Fibroblast of villous mesenchyme (primary cell): ENCODE measurements at regions not wholly inside any gene's neighbourhood (a gene's known extent, or its start where the extent isn't known, plus 50 kb on each side); places are given as distances from the start of the nearest gene placed in this dataset.
"Not testable (repeated sequence)": the region's sequence is repeated elsewhere in the genome, so short reads cannot be mapped to it uniquely, and the experiment has no call there.

ENCODE experiments used
- DNase-seq: peaks from one replicate; pipeline ENCODE4 v3.0.0-alpha.2; 2010; ENCODE audit warnings: low read depth
- H3K4me3 ChIP-seq: 2 replicates; pipeline ENCODE4 v1.5.1; 2011; ENCODE audit warnings: low read depth, mild to moderate bottlenecking, low read length
- TF ChIP-seq, protein P1 (sequence below): IDR thresholded peaks from 2 replicates; pipeline ENCODE4 v1.5.1; 2012; ENCODE audit warnings: low read depth, mild to moderate bottlenecking, low read length; ENCODE audit not compliant: insufficient read depth

DNA sequence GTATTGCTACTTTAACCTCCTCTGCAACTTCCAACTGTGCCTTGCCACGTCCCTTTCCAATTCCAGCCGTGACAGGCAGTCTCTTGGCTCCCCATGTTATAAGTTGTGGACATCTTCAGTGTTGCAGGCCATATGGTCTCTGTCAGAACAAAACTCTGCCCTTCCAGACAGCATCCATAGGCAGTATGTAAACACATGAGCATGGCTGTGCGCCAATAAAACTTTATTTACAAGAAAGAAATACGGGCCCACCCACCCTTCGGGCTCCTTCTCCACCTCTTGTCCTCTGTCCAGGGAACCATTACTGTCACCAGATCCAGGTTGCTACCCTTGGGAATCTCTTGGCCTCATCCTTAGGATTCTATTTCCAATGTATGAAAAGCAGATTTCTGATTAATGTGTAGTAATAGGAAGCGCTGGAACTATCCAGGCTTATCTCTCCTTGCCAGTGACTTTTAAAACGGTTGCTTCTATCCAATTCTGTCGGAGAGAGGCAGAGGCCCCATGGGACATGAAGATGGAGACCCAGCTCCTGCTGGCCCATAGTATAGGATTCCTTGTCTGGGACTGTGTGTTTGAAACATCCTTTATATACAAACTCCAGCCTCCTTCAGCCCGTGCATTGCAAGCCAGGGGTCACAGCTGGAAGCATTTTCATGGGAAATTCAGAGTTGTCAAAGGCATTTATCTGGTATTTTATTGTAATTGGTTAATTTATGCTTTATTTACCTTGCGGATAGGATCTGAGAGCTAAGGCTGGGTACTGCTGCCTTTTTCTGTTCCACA lies 114.4 kb downstream of the ZNF664 start:
- no peak overlapping the region for H3K4me3 ChIP-seq
- TF ChIP-seq, protein P1, sequence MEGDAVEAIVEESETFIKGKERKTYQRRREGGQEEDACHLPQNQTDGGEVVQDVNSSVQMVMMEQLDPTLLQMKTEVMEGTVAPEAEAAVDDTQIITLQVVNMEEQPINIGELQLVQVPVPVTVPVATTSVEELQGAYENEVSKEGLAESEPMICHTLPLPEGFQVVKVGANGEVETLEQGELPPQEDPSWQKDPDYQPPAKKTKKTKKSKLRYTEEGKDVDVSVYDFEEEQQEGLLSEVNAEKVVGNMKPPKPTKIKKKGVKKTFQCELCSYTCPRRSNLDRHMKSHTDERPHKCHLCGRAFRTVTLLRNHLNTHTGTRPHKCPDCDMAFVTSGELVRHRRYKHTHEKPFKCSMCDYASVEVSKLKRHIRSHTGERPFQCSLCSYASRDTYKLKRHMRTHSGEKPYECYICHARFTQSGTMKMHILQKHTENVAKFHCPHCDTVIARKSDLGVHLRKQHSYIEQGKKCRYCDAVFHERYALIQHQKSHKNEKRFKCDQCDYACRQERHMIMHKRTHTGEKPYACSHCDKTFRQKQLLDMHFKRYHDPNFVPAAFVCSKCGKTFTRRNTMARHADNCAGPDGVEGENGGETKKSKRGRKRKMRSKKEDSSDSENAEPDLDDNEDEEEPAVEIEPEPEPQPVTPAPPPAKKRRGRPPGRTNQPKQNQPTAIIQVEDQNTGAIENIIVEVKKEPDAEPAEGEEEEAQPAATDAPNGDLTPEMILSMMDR, result no peak
- peak; percentile 42 for DNase-seq

DNA sequence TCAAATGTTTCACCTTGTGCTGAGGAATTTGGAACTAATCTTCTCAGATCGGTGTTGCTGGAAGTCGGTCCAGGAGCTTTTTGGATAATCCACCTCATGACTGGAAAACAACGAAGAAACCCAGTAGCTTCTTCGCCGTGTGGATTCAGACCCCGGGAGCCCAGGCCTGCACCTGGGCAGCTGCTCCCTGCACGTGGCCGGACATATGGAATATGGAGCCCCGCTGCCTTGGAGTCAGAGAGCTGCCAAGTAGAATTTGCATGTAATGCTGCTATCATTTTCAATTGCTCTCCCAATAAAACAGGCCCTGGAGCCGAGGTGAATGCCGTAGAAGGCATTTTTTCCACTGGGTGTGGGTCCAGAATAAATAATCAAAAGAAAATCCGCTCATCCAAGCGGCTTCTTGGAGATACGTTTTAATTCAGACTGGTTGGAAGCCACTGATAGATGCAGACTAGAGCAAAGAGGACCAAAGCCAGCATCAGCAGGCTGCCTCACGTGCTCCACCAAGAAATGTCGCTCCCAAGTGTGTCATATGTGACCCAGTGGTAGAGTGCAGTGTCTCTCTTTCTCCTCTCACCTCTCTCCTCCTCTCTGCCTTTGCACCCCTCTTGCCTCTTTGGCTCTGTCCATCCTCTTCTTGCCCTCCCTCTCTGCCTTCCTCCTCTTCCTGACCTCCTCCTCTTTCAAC lies 115.3 kb downstream of the ZNF664 start:
- DNase-seq, result no peak
- TF ChIP-seq, protein P1, result no peak

GRCh38 chr12:124089181-124089914 lies 116.3 kb downstream of the ZNF664 start:
- not testable (repeated sequence) for H3K4me3 ChIP-seq, DNase-seq

More for the DNA sequence above, 115.3 kb downstream of the ZNF664 start:
- no peak overlapping the region for H3K4me3 ChIP-seq

DNA sequence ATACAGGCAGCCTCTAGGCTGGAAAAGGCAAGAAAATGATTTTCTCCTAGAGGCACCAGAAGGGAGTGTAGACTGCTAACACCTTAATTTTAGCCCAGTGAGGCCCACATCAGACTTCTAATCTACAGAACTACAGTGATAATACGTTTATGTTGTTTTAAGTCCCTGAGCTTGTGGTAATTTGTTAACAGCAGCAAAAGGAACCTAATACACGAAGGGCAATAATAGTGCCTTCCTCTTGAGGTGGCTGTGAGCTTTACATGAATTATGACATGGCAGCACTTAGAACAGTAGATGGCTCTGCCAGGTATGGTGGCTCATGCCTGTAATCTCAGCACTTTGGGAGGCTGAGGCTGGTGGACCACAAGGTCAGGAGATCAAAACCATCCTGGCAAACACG lies 118.8 kb downstream of the ZNF664 start:
- H3K4me3 ChIP-seq, result no peak overlapping the region
- TF ChIP-seq, protein P1, result no peak
- no peak for DNase-seq

- DNase-seq, result not testable (repeated sequence)
These were observed 119.5 kb downstream of the ZNF664 start for GRCh38 chr12:124092532-124092931.

DNA sequence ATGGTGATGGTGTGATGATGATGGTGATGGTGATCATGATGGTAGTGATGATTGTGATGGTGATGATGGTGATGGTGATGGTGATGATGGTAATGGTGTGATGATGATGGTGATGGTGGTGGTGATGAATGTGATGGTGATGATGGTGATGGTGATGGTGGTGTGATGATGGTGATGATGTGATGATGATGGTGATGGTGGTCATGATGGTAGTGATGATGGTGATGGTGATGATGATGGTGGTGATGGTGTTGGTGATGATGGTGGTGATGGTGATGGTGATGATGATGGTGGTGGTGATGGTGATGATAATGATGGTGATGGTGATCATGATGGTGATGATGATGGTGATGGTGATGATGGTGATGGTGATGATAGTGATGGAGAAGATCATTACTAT lies 120.3 kb downstream of the ZNF664 start:
- H3K4me3 ChIP-seq, result no peak overlapping the region
- TF ChIP-seq, protein P1, result no peak
- no peak for DNase-seq

More at GRCh38 chr12:124092532-124092931, 119.5 kb downstream of the ZNF664 start:
- H3K4me3 ChIP-seq, result not testable (repeated sequence)

DNA sequence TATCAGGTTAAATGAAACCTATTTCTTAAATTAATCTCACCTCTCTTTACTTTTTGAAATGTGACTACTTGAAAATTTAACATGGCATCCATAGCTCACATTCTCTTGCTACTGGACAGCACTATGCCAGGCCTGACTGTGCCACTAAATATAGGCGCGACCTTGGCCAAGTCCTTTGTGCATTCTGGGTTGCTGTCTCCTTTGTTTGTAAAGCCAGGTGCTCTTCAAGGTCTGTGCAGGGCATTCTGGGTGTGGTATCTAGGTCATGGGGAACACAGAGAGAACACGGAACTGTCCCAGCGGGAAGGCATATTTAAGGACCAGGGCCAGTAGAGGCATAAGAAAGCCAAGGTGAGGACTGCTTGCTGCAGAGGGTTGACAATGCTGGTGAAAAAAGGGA lies 121.2 kb downstream of the ZNF664 start:
- no peak overlapping the region for H3K4me3 ChIP-seq
- TF ChIP-seq, protein P1, result no peak
- no peak for DNase-seq
